Activated CD8-positive, alpha-beta T cell treated with anti-CD3 and anti-CD28 coated beads for 36 hours (primary cell): ENCODE measurements at regions not wholly inside any gene's neighbourhood (a gene's known extent, or its start where the extent isn't known, plus 50 kb on each side); places are given as distances from the start of the nearest gene placed in this dataset.

ENCODE experiments used
- ATAC-seq: fragments of 200-7000 bp; cut with Tn5 transposase; one replicate; pipeline ENCODE4 v1.10.0; 2021; ENCODE audit warnings: mild to moderate bottlenecking, moderate library complexity
- CTCF ChIA-PET: fragments of 350-600 bp; sonication (Branson Sonifier 250); formaldehyde crosslinking; loops from one replicate; lab custom pipeline; 2021; ENCODE audit warnings: antibody characterized with exemption; lab: Charles Lee
- POLR2A ChIA-PET: fragments of 350-600 bp; sonication (Branson Sonifier 250); formaldehyde crosslinking; loops from one replicate; lab custom pipeline; 2021; ENCODE audit warnings: antibody characterized with exemption; lab: Charles Lee
- DNase-seq: peaks from one replicate; pipeline ENCODE4 v3.0.0-alpha.2; 2020
- H3K27ac Mint-ChIP-seq: one replicate; pipeline ENCODE4 v1.8.0; 2021; ENCODE audit warnings: mild to moderate bottlenecking, mixed read lengths
- H3K27me3 Mint-ChIP-seq: one replicate; pipeline ENCODE4 v1.8.0; 2021; ENCODE audit warnings: mixed read lengths
- H3K36me3 Mint-ChIP-seq: one replicate; pipeline ENCODE4 v1.8.0; 2021; ENCODE audit warnings: low read depth, mixed read lengths
- H3K4me1 Mint-ChIP-seq: one replicate; pipeline ENCODE4 v1.8.0; 2021; ENCODE audit warnings: low read depth, mixed read lengths
- H3K4me3 Mint-ChIP-seq: one replicate; pipeline ENCODE4 v1.8.0; 2021; ENCODE audit warnings: mild to moderate bottlenecking, moderate library complexity, mixed read lengths
- H3K9me3 Mint-ChIP-seq: one replicate; pipeline ENCODE4 v1.8.0; 2021; ENCODE audit warnings: mixed read lengths
- intact Hi-C: fragments of 100-400 bp; cut with micrococcal nuclease; formaldehyde crosslinking; loops from one replicate; pipeline ENCODE4 v1.10.0; 2022
- TF ChIP-seq, protein P1 (sequence below): fragments of 200-600 bp; IDR thresholded peaks from one replicate; pipeline ENCODE4 v1.8.0; 2022; ENCODE audit warnings: antibody characterized with exemption, mild to moderate bottlenecking

GRCh38 chr1:60765204-60765603 is 317.2 kb upstream of the NFIA start:
- DNase-seq (peak; percentile 36), ATAC-seq (no peak)
- ChIA-PET CTCF (interaction anchor here (0.6 to 2.7 kb wide), 8 partner anchors 10 to 793 kb away, joined by 3 to 9 read pairs (median 3); no protein-coding TSS in a partner anchor), POLR2A (no interaction called here)
- H3K36me3 Mint-ChIP-seq, result no peaks in the 10 kb centered on the region
- peaks cover 3% of the 10 kb centered on the region for H3K9me3 Mint-ChIP-seq
- H3K27me3 Mint-ChIP-seq, result peaks cover 1% of the 10 kb centered on the region
- H3K27ac Mint-ChIP-seq, result no peak overlapping the region
- intact Hi-C loops, result no loop called here
- H3K4me3 Mint-ChIP-seq, result no peak overlapping the region
- TF ChIP-seq, protein P1, sequence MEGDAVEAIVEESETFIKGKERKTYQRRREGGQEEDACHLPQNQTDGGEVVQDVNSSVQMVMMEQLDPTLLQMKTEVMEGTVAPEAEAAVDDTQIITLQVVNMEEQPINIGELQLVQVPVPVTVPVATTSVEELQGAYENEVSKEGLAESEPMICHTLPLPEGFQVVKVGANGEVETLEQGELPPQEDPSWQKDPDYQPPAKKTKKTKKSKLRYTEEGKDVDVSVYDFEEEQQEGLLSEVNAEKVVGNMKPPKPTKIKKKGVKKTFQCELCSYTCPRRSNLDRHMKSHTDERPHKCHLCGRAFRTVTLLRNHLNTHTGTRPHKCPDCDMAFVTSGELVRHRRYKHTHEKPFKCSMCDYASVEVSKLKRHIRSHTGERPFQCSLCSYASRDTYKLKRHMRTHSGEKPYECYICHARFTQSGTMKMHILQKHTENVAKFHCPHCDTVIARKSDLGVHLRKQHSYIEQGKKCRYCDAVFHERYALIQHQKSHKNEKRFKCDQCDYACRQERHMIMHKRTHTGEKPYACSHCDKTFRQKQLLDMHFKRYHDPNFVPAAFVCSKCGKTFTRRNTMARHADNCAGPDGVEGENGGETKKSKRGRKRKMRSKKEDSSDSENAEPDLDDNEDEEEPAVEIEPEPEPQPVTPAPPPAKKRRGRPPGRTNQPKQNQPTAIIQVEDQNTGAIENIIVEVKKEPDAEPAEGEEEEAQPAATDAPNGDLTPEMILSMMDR, result no peak
- H3K4me1 Mint-ChIP-seq, result no peaks in the 10 kb centered on the region

GRCh38 chr1:60764489-60764888 is 317.9 kb upstream of the NFIA start:
- H3K27me3 Mint-ChIP-seq, result peaks cover 1% of the 10 kb centered on the region
- DNase-seq (no peak), ATAC-seq (no peak)
- intact Hi-C loops, result no loop called here
- TF ChIP-seq, protein P1, result no peak
- POLR2A ChIA-PET, result no interaction called here
- no peak overlapping the region for H3K4me3 Mint-ChIP-seq
- CTCF ChIA-PET, result interaction anchor here (0.7 to 2.7 kb wide), 5 partner anchors 9 to 793 kb away, joined by 3 to 9 read pairs (median 4); no protein-coding TSS in a partner anchor
- no peaks in the 10 kb centered on the region for H3K4me1 Mint-ChIP-seq
- H3K27ac Mint-ChIP-seq, result no peak overlapping the region
- peaks cover 3% of the 10 kb centered on the region for H3K9me3 Mint-ChIP-seq
- no peaks in the 10 kb centered on the region for H3K36me3 Mint-ChIP-seq

DNA sequence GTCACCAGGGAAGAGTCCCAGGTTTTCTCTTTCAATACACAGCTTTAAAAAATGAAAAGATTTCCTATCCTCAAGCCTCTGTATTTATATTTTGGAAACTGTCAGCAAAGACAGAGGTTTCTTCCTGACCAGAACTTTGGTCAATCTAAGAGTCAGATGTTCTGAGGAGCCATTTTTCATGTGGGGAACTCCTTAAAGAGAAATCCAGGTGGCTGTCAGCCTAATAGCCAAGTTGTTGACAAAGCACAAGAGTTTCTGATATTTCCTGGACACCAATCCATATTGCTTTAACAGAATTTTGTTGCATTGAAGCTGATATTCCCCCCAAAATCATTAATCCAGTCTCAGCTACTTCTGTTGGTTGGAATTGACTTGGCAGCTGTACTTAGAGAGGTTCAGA is 318.6 kb upstream of the NFIA start:
- H3K9me3 Mint-ChIP-seq, result peaks cover 3% of the 10 kb centered on the region
- intact Hi-C loops, result no loop called here
- DNase-seq (no peak), ATAC-seq (no peak)
- no peaks in the 10 kb centered on the region for H3K36me3 Mint-ChIP-seq
- H3K27ac Mint-ChIP-seq, result no peak overlapping the region
- TF ChIP-seq, protein P1, result no peak
- H3K4me3 Mint-ChIP-seq, result no peak overlapping the region
- ChIA-PET POLR2A (no interaction called here), CTCF (interaction anchor here (2.7 kb wide), 1 partner anchor 787 kb away, joined by 9 read pairs; no protein-coding TSS in a partner anchor)
- no peaks in the 10 kb centered on the region for H3K4me1 Mint-ChIP-seq
- H3K27me3 Mint-ChIP-seq, result peaks cover 1% of the 10 kb centered on the region

- Mint-ChIP-seq H3K27me3 (no peaks in the 10 kb centered on the region), H3K4me3 (no peak overlapping the region), H3K4me1 (no peaks in the 10 kb centered on the region), H3K27ac (no peak overlapping the region), H3K9me3 (peaks cover 3% of the 10 kb centered on the region), H3K36me3 (no peaks in the 10 kb centered on the region)
- TF ChIP-seq, protein P1, result no peak
- ChIA-PET POLR2A (no interaction called here), CTCF (no interaction called here)
- ATAC-seq, result no peak
- intact Hi-C loops, result no loop called here
- DNase-seq, result no peak
Observed at GRCh38 chr1:60762911-60763310, 319.4 kb upstream of the NFIA start.

DNA sequence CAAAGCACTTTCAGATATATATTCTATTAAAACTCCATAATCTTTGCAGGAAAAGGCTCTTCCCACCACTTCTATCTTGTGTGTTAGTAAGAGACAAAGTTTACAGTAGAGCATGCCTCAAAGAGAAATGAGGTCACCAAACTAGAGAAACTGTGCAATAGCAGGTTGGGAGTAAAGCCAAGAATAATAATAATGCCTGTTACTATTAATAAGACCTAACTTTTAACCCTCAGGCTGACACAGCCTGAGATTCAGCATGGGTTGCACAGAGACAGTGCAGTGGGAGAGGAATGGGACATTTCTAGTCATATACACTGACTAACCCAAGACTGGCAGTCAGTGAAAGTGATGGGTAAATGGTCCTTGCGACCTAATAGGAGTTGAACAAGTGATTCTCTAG is 320.2 kb upstream of the NFIA start:
- TF ChIP-seq, protein P1, result no peak
- ATAC-seq (no peak), DNase-seq (no peak)
- Mint-ChIP-seq H3K36me3 (no peaks in the 10 kb centered on the region), H3K9me3 (peaks cover 3% of the 10 kb centered on the region), H3K27ac (no peak overlapping the region), H3K4me1 (no peaks in the 10 kb centered on the region), H3K4me3 (no peak overlapping the region), H3K27me3 (no peaks in the 10 kb centered on the region)
- POLR2A ChIA-PET, result no interaction called here
- CTCF ChIA-PET, result no interaction called here
- intact Hi-C loops, result no loop called here
